Upper lobe of left lung (tissue), 4 donors: ENCODE measurements at regions not wholly inside any gene's neighbourhood (a gene's known extent, or its start where the extent isn't known, plus 50 kb on each side); places are given as distances from the start of the nearest gene placed in this dataset.

Source experiments
- POLR2AphosphoS5 ChIP-seq, 2 donors: sonication (generic); formaldehyde crosslinking; IDR thresholded peaks; one replicate each; pipeline ENCODE4 v1.5.1; 2017; ENCODE audit warnings: antibody characterized with exemption in 2 of 2
- TF ChIP-seq, protein P1 (sequence below), 6 experiments: fragments of 450-650 bp in 4 of 6; fragments of 200-600 bp in 2 of 6; sonication (generic) in 2 of 6; IDR thresholded peaks; one replicate each; pipeline ENCODE4 v1.5.1; 2016 to 2019; ENCODE audit warnings: antibody characterized with exemption in 6 of 6

DNA sequence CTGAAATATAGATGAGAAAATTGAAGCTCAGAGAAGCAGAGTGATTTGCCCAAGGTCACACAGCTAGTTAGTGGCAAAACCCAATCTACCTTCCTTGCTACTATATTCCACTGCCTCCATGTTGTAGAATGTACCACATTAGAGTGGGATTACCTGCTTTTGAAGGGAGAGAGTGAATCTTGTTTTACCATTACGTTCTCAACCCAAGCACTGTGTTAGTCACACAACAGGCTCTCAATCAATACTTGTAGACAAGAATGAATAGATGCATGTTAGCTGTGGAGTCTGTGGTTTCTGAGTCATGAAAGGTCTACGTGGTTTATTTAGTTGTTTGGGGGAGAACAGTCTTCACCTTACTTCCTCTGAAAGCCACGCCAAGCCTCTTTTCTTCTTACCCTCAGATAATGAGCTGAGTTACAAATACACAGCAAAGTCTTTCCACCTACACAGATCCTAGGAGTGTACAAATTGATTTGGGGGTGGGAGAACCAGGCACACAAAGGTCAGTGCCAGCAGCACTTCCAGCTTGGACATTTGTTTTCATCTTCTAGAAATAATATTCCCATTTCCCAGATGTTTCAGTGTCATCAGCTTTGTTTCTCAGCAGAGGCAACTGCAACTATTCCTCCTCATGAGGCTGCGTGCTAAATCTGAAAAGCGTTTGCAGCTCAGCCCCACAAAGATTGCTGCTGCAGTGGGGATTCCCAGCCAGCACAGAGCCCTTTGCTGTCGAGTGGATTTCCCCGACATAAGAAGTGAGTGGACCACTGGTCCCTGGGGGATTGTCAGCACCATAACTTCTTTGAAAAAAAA is 71.5 kb upstream of the ADO start:
- TF ChIP-seq, protein P1, sequence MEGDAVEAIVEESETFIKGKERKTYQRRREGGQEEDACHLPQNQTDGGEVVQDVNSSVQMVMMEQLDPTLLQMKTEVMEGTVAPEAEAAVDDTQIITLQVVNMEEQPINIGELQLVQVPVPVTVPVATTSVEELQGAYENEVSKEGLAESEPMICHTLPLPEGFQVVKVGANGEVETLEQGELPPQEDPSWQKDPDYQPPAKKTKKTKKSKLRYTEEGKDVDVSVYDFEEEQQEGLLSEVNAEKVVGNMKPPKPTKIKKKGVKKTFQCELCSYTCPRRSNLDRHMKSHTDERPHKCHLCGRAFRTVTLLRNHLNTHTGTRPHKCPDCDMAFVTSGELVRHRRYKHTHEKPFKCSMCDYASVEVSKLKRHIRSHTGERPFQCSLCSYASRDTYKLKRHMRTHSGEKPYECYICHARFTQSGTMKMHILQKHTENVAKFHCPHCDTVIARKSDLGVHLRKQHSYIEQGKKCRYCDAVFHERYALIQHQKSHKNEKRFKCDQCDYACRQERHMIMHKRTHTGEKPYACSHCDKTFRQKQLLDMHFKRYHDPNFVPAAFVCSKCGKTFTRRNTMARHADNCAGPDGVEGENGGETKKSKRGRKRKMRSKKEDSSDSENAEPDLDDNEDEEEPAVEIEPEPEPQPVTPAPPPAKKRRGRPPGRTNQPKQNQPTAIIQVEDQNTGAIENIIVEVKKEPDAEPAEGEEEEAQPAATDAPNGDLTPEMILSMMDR (IDR thresholded peaks at IDR 0.05) = no peak
- no peak for TF ChIP-seq POLR2AphosphoS5 (IDR thresholded peaks at IDR 0.05)
